ENCODE measurements at regions not wholly inside any gene's neighbourhood (a gene's known extent, or its start where the extent isn't known, plus 50 kb on each side); places are given as distances from the start of the nearest gene placed in this dataset.

GRCh38 chr7:81648716-81649115, 121.1 kb downstream of the HGF start:
- WGBS = 75% methylated on average over 1 of the region's 1 CpG

GRCh38 chr7:81645435-81645834, 124.4 kb downstream of the HGF start:
- TF ChIP-seq POLR2AphosphoS5 (IDR thresholded peaks at IDR 0.05) (no peak), EP300 (IDR thresholded peaks at IDR 0.05) (no peak), POLR2A (IDR thresholded peaks at IDR 0.05; ENCODE audit: low read depth) (no peak)
- TF ChIP-seq, protein P1, sequence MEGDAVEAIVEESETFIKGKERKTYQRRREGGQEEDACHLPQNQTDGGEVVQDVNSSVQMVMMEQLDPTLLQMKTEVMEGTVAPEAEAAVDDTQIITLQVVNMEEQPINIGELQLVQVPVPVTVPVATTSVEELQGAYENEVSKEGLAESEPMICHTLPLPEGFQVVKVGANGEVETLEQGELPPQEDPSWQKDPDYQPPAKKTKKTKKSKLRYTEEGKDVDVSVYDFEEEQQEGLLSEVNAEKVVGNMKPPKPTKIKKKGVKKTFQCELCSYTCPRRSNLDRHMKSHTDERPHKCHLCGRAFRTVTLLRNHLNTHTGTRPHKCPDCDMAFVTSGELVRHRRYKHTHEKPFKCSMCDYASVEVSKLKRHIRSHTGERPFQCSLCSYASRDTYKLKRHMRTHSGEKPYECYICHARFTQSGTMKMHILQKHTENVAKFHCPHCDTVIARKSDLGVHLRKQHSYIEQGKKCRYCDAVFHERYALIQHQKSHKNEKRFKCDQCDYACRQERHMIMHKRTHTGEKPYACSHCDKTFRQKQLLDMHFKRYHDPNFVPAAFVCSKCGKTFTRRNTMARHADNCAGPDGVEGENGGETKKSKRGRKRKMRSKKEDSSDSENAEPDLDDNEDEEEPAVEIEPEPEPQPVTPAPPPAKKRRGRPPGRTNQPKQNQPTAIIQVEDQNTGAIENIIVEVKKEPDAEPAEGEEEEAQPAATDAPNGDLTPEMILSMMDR (IDR thresholded peaks at IDR 0.05) = no peak
- Histone ChIP-seq H3K9me3 (peaks cover 0 to 2% (median 0%) of the 10 kb centered on the region in 4 donors), H3K4me1 (no peaks in the 10 kb centered on the region), H3K36me3 (no peaks in the 10 kb centered on the region), H3K4me3 (no peak overlapping the region), H3K27me3 (no peaks in the 10 kb centered on the region), H3K27ac (replicated peaks in 1 of 4) (no peak overlapping the region)
- DNase-seq (ENCODE audit: extremely low spot score) = no peak
- 95% methylated on average over 5 of the region's 5 CpGs for WGBS
- intact Hi-C loops (cut with DNase I) = no loop called here

More at GRCh38 chr7:81648716-81649115, 121.1 kb downstream of the HGF start:
- intact Hi-C loops (cut with DNase I) = no loop called here
- Histone ChIP-seq H3K9me3 (peaks cover 0 to 18% (median 8%) of the 10 kb centered on the region in 4 donors), H3K27me3 (no peaks in the 10 kb centered on the region), H3K27ac (replicated peaks in 1 of 4) (no peak overlapping the region), H3K36me3 (no peaks in the 10 kb centered on the region), H3K4me3 (no peak overlapping the region), H3K4me1 (no peaks in the 10 kb centered on the region)
- no peak for DNase-seq (ENCODE audit: extremely low spot score)
- TF ChIP-seq, protein P1 (IDR thresholded peaks at IDR 0.05) = no peak
- TF ChIP-seq POLR2A (IDR thresholded peaks at IDR 0.05; ENCODE audit: low read depth) (no peak), EP300 (IDR thresholded peaks at IDR 0.05) (no peak), POLR2AphosphoS5 (IDR thresholded peaks at IDR 0.05) (no peak)

- H3K4me1 ChIP-seq = no peaks in the 10 kb centered on the region
- H3K27me3 ChIP-seq = no peaks in the 10 kb centered on the region
- no peak for DNase-seq (ENCODE audit: extremely low spot score)
- H3K36me3 ChIP-seq = no peaks in the 10 kb centered on the region
- TF ChIP-seq, protein P1 (IDR thresholded peaks at IDR 0.05) = no peak
- TF ChIP-seq POLR2AphosphoS5 (IDR thresholded peaks at IDR 0.05) (no peak), POLR2A (IDR thresholded peaks at IDR 0.05; ENCODE audit: low read depth) (no peak), EP300 (IDR thresholded peaks at IDR 0.05) (no peak)
- intact Hi-C loops (cut with DNase I) = no loop called here
- peaks cover 0 to 2% (median 0%) of the 10 kb centered on the region in 4 donors for H3K9me3 ChIP-seq
- H3K27ac ChIP-seq (replicated peaks in 1 of 4) = no peak overlapping the region
- H3K4me3 ChIP-seq = no peak overlapping the region
- WGBS = 95% methylated on average over 2 of the region's 2 CpGs
Observed at GRCh38 chr7:81641873-81642272, 128.0 kb downstream of the HGF start.

GRCh38 chr7:81638198-81638597, 131.6 kb downstream of the HGF start:
- intact Hi-C loops (cut with DNase I) = no loop called here

More at GRCh38 chr7:81638198-81638597, 131.6 kb downstream of the HGF start:
- Histone ChIP-seq H3K27ac (replicated peaks in 1 of 4) (no peak overlapping the region), H3K9me3 (peaks cover 0 to 2% (median 0%) of the 10 kb centered on the region in 4 donors), H3K4me1 (no peaks in the 10 kb centered on the region), H3K4me3 (no peak overlapping the region), H3K36me3 (no peaks in the 10 kb centered on the region), H3K27me3 (no peaks in the 10 kb centered on the region)
- no peak for DNase-seq (ENCODE audit: extremely low spot score)
- 69% methylated on average over 5 of the region's 5 CpGs for WGBS
- TF ChIP-seq POLR2A (IDR thresholded peaks at IDR 0.05; ENCODE audit: low read depth) = no peak
- TF ChIP-seq, protein P1 (IDR thresholded peaks at IDR 0.05) = no peak
- no peak for TF ChIP-seq POLR2AphosphoS5 (IDR thresholded peaks at IDR 0.05)
- no peak for TF ChIP-seq EP300 (IDR thresholded peaks at IDR 0.05)

Measured in esophagus muscularis mucosa (tissue), 4 donors.